ENCODE measurements at regions not wholly inside any gene's neighbourhood (a gene's known extent, or its start where the extent isn't known, plus 50 kb on each side); places are given as distances from the start of the nearest gene placed in this dataset.

- H3K27ac Mint-ChIP-seq = no peak overlapping the region
- H3K27me3 Mint-ChIP-seq = peaks cover 12% of the 10 kb centered on the region
- H3K4me1 Mint-ChIP-seq = no peaks in the 10 kb centered on the region
- no peak overlapping the region for H3K4me3 Mint-ChIP-seq
- peaks cover 2% of the 10 kb centered on the region for H3K36me3 Mint-ChIP-seq
- peaks cover 1 to 22% (median 16%) of the 10 kb centered on the region in 3 donors for H3K9me3 Mint-ChIP-seq
Observed at GRCh38 chr6:3601570-3601969, 144.7 kb upstream of the SLC22A23 start.

GRCh38 chr6:3597500-3598064 lies 140.7 kb upstream of the SLC22A23 start:
- Mint-ChIP-seq H3K4me1 (no peaks in the 10 kb centered on the region), H3K27ac (no peak overlapping the region), H3K36me3 (peaks cover 2% of the 10 kb centered on the region), H3K9me3 (peaks cover 1 to 21% (median 15%) of the 10 kb centered on the region in 3 donors), H3K27me3 (peaks cover 7% of the 10 kb centered on the region), H3K4me3 (no peak overlapping the region)

GRCh38 chr6:3596766-3597165 lies 139.9 kb upstream of the SLC22A23 start:
- Mint-ChIP-seq H3K36me3 (peaks cover 5% of the 10 kb centered on the region), H3K27ac (no peak overlapping the region), H3K4me3 (no peak overlapping the region), H3K27me3 (peaks cover 6% of the 10 kb centered on the region), H3K4me1 (no peaks in the 10 kb centered on the region), H3K9me3 (peaks cover 1 to 14% (median 12%) of the 10 kb centered on the region in 3 donors)

- Mint-ChIP-seq H3K36me3 (peaks cover 2% of the 10 kb centered on the region), H3K9me3 (peaks cover 0 to 1% (median 0%) of the 10 kb centered on the region in 3 donors), H3K27me3 (peaks cover 8% of the 10 kb centered on the region)
Observed at GRCh38 chr6:3594201-3594600, 137.4 kb upstream of the SLC22A23 start.

GRCh38 chr6:3593161-3593560 lies 136.3 kb upstream of the SLC22A23 start:
- H3K27me3 Mint-ChIP-seq = peaks cover 8% of the 10 kb centered on the region
- H3K4me1 Mint-ChIP-seq = no peaks in the 10 kb centered on the region
- peaks cover 0 to 3% (median 1%) of the 10 kb centered on the region in 3 donors for H3K9me3 Mint-ChIP-seq
- H3K36me3 Mint-ChIP-seq = peaks cover 2% of the 10 kb centered on the region
- H3K4me3 Mint-ChIP-seq = no peak overlapping the region
- no peak overlapping the region for H3K27ac Mint-ChIP-seq

More at GRCh38 chr6:3594201-3594600, 137.4 kb upstream of the SLC22A23 start:
- no peaks in the 10 kb centered on the region for H3K4me1 Mint-ChIP-seq
- H3K4me3 Mint-ChIP-seq = no peak overlapping the region
- H3K27ac Mint-ChIP-seq = no peak overlapping the region

- no peak overlapping the region for H3K27ac Mint-ChIP-seq
- H3K4me3 Mint-ChIP-seq = no peak overlapping the region
- peaks cover 8% of the 10 kb centered on the region for H3K27me3 Mint-ChIP-seq
- peaks cover 2% of the 10 kb centered on the region for H3K36me3 Mint-ChIP-seq
- H3K4me1 Mint-ChIP-seq = no peaks in the 10 kb centered on the region
- H3K9me3 Mint-ChIP-seq = peaks cover 0 to 7% (median 3%) of the 10 kb centered on the region in 3 donors
Observed at GRCh38 chr6:3592371-3592941, 135.6 kb upstream of the SLC22A23 start.

GRCh38 chr6:3591970-3592369 lies 135.1 kb upstream of the SLC22A23 start:
- Mint-ChIP-seq H3K4me1 (no peaks in the 10 kb centered on the region), H3K36me3 (peaks cover 2% of the 10 kb centered on the region), H3K9me3 (peaks cover 3 to 7% (median 5%) of the 10 kb centered on the region in 3 donors), H3K27me3 (peaks cover 12% of the 10 kb centered on the region), H3K27ac (no peak overlapping the region), H3K4me3 (no peak overlapping the region)

GRCh38 chr6:3587660-3588059 lies 130.8 kb upstream of the SLC22A23 start:
- Mint-ChIP-seq H3K4me3 (no peak overlapping the region), H3K27me3 (peaks cover 19% of the 10 kb centered on the region), H3K36me3 (peaks cover 2% of the 10 kb centered on the region), H3K9me3 (peaks cover 3 to 11% (median 8%) of the 10 kb centered on the region in 3 donors), H3K27ac (no peak overlapping the region), H3K4me1 (no peaks in the 10 kb centered on the region)

- Mint-ChIP-seq H3K9me3 (peaks cover 3 to 13% (median 8%) of the 10 kb centered on the region in 3 donors), H3K27me3 (peaks cover 16% of the 10 kb centered on the region), H3K27ac (no peak overlapping the region), H3K4me1 (no peaks in the 10 kb centered on the region), H3K36me3 (no peaks in the 10 kb centered on the region), H3K4me3 (no peak overlapping the region)
Observed at GRCh38 chr6:3585320-3585935, 128.6 kb upstream of the SLC22A23 start.

GRCh38 chr6:3584606-3585005 lies 127.8 kb upstream of the SLC22A23 start:
- no peak overlapping the region for H3K4me3 Mint-ChIP-seq
- H3K36me3 Mint-ChIP-seq = no peaks in the 10 kb centered on the region
- peaks cover 12% of the 10 kb centered on the region for H3K27me3 Mint-ChIP-seq
- H3K27ac Mint-ChIP-seq = no peak overlapping the region
- peaks cover 3 to 13% (median 8%) of the 10 kb centered on the region in 3 donors for H3K9me3 Mint-ChIP-seq
- H3K4me1 Mint-ChIP-seq = no peaks in the 10 kb centered on the region

GRCh38 chr6:3581469-3581868 lies 124.6 kb upstream of the SLC22A23 start:
- Mint-ChIP-seq H3K9me3 (peaks cover 0 to 2% (median 0%) of the 10 kb centered on the region in 3 donors), H3K4me1 (no peaks in the 10 kb centered on the region), H3K27me3 (peaks cover 10% of the 10 kb centered on the region), H3K4me3 (no peak overlapping the region), H3K27ac (no peak overlapping the region), H3K36me3 (no peaks in the 10 kb centered on the region)

- Mint-ChIP-seq H3K27ac (no peak overlapping the region), H3K27me3 (peaks cover 8% of the 10 kb centered on the region), H3K4me3 (no peak overlapping the region), H3K36me3 (no peaks in the 10 kb centered on the region), H3K9me3 (peaks cover 0 to 2% (median 0%) of the 10 kb centered on the region in 3 donors), H3K4me1 (no peaks in the 10 kb centered on the region)
Observed at GRCh38 chr6:3579652-3580175, 122.9 kb upstream of the SLC22A23 start.

- peaks cover 0 to 2% (median 0%) of the 10 kb centered on the region in 3 donors for H3K9me3 Mint-ChIP-seq
- H3K36me3 Mint-ChIP-seq = no peaks in the 10 kb centered on the region
- no peaks in the 10 kb centered on the region for H3K4me1 Mint-ChIP-seq
- H3K27me3 Mint-ChIP-seq = peaks cover 9% of the 10 kb centered on the region
- no peak overlapping the region for H3K4me3 Mint-ChIP-seq
- no peak overlapping the region for H3K27ac Mint-ChIP-seq
Observed at GRCh38 chr6:3578981-3579380, 122.1 kb upstream of the SLC22A23 start.

GRCh38 chr6:3577517-3577916 lies 120.7 kb upstream of the SLC22A23 start:
- Mint-ChIP-seq H3K4me3 (no peak overlapping the region), H3K9me3 (peaks cover 0 to 2% (median 0%) of the 10 kb centered on the region in 3 donors), H3K4me1 (no peaks in the 10 kb centered on the region), H3K27ac (no peak overlapping the region), H3K27me3 (peaks cover 10% of the 10 kb centered on the region), H3K36me3 (no peaks in the 10 kb centered on the region)

GRCh38 chr6:3575701-3576100 lies 118.9 kb upstream of the SLC22A23 start:
- Mint-ChIP-seq H3K27me3 (peaks cover 14% of the 10 kb centered on the region), H3K27ac (no peak overlapping the region), H3K4me1 (no peaks in the 10 kb centered on the region), H3K9me3 (no peaks in the 10 kb centered on the region), H3K4me3 (no peak overlapping the region), H3K36me3 (no peaks in the 10 kb centered on the region)

All from IgD-negative memory B cell (primary cell).